ENCODE measurements at regions not wholly inside any gene's neighbourhood (a gene's known extent, or its start where the extent isn't known, plus 50 kb on each side); places are given as distances from the start of the nearest gene placed in this dataset.
"Not testable (repeated sequence)": the region's sequence is repeated elsewhere in the genome, so short reads cannot be mapped to it uniquely, and the experiment has no call there.

DNA sequence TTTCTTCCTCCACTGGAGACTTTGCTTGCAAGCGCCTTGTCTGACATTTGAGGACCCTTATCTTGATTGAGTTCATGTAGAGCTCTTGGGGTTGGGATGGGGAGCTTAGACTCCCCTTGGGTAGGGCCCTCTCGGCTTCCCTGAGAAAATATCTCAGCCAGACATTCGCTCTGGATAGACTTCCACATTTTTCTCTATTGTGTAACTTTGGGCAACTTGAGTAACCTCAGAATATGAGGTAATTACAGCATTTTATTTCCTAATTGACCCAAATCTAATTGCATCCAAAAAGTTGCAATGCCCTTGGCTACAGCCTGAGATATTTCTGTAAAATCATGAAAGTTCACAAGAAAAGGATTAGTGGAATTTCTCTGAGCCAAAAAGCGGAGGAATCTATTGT is 102.8 kb upstream of the MXRA5 start:
- H3K27ac ChIP-seq = peak overlapping the region in 2 of 21 experiments; percentile 1 to 67
- no peak overlapping the region for H3K4me3 ChIP-seq

DNA sequence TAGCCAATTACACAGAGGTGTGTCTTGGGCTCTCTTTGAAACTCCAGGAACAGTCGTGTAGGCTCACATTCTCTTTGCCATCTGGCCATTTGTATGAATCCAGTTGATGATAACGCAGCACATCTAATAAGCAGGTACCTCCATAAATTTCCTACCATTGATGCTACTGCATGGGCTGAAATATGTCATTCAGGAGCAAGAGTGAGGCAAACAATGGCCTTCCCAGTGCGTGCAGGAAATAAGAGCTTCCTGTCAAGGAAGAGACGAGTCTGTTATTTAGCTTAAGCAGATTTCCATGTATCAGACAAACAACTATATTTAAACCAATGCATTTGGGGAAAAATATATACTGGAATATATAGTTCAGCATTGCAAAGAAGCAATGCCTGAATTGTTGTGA is 102.1 kb upstream of the MXRA5 start:
- H3K27ac ChIP-seq = peak overlapping the region in 1 of 21 experiments; percentile 1
- H3K4me3 ChIP-seq = no peak overlapping the region

DNA sequence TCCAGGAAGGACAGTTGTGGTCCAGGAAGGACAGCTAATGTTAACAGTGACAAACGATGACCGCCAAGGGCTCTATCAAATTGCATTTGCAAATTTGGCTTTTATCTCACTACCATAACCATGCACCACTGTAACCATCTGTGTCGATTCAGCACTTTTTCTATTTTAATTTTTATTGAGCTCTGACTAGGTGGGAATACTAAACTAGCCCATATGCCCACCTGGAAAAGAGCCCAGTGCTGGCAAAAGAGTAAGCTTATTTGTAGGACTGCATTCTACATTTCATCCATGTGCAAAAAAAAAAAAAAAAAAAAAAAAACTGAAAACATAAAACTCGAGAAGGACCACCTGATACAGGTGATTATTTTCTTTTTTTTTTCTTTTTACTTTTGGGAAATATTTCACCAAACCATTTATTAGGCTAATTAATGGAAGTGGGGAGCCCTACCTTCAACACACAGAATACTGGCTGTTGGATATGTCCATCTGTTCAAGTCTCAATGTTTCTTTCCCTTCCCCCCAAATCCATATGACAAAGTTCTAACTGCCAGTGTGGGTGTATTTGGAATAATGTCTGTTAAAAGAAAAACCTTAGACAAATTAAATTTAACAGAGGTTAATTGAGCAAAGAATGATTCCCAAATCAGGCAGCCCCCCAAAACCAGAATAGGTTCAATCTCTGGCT is 99.5 kb upstream of the MXRA5 start:
- no peak overlapping the region for H3K27ac ChIP-seq
- no peak overlapping the region for H3K4me3 ChIP-seq

DNA sequence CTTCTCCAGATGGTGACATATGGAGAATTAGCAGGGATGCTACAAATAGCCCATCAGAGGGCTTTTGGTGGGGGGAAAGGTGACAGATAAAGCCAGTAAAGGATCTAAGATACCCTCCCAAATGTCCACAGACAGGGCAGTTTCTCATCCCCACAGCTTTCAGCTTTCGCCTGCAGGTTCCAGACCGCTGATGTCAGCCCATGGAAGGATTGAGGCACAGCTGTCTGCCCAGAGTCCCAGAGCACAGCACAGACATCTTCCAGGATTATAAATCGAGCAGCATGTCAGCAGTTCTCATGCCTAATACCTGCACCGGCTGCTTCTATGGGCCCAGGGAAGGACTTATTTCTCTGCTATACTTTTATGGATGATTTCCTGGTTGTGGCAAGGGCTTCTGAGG is 96.7 kb upstream of the MXRA5 start:
- H3K4me3 ChIP-seq = no peak overlapping the region

DNA sequence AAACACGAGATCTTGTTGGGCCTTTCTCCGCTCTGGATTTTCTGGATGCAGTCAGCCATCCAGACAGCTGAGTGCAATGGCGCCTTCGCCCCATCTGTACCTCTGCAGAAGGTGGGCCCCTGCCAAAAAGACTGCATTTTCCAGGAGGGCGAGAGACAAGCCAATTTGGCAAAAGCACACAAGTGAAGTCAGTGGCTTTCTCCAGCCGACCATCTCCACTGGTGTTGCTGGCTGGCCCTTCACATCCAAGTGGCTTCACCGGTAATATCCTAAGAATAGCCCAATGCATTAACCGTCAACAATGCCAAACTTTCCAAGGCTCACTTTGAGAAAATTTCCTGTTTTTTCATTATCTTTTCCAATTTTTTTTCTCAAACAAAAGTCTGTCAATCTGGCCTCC is 96.2 kb upstream of the MXRA5 start:
- no peak overlapping the region for H3K4me3 ChIP-seq

More for the DNA sequence above, 96.7 kb upstream of the MXRA5 start:
- H3K27ac ChIP-seq = no peak overlapping the region

DNA sequence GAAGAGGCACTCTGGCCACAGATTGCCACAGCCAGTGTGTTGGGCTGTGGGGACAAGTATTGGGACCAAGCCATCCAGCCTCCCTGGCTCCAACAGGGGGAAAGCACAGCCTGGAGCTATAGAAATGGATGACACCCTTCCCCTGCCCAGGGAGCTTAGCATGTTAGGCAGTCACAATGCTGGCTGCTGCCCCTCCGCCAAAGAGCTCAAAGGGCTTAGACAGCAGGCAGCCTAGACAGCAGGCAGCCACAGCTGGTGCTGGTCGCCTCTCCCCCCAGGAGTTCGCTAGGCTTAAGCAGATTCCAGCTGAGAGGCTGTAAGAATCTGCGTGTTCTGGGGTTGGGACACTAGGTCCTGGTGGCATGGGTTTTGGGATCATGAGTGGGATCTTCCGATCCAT is 94.5 kb upstream of the MXRA5 start:
- H3K27ac ChIP-seq = no peak overlapping the region

More for the DNA sequence above, 96.2 kb upstream of the MXRA5 start:
- H3K27ac ChIP-seq = no peak overlapping the region

DNA sequence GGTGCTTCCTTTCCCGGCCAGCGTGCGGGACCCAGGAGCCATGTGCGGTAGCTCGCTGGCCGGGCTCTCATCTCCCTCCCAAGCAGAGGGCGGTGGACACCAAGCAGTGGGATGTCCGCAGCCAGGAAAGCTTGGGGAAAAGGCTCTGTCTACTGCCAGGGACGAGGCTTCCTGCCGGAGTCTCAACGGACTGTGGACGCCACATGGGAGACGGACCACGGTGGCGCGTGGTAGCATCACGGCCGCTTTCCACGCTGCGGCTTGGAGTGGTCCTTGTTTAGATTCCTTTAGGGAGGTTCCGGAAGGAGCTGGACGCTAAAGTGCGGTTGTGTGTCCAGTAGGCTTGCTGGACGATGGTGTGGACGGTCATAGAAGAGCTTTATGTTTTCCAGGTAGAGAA is 89.5 kb upstream of the MXRA5 start:
- not testable (repeated sequence) for H3K27ac ChIP-seq, H3K4me3 ChIP-seq

More for the DNA sequence above, 94.5 kb upstream of the MXRA5 start:
- H3K4me3 ChIP-seq = no peak overlapping the region

DNA sequence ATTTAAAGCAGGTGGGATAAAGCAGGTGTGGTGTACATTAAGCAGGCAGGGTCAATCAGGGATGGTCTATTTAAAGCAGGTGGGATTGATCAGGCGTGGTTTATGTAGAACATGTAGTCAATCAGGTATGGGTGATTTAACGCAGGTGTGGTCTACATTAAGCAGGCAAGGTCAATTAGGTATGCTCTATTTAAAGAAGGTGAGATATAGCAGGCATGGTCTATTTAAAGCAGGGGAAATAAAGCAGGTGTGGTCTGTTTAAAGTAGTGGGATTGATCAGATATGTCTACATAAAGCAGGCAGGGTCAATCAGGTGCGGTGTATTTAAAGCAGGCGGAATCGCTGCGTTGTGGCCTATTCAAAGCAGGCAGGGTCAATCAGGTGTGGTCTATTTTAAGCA is 88.6 kb upstream of the MXRA5 start:
- H3K4me3 ChIP-seq = no peak overlapping the region
- H3K27ac ChIP-seq = no peak overlapping the region

DNA sequence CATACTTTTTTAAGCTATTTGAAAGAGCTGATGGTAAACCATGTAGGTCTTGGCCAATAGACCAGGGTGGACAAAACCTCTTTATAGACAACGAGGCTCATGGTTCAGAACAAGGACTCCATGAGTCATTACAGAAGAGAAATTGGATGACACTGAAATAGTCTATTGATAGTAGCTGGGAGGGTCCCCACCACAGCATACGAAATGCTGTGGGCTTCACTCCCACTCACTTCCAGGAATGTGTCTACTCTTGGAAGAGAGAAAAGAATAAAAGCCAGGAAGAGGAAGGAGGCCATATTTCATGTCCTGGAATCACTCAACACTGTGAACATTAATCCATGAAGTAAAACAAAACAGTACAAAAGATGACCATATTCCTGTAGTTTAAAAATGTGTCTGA is 82.3 kb upstream of the MXRA5 start:
- H3K27ac ChIP-seq = no peak overlapping the region
- no peak overlapping the region for H3K4me3 ChIP-seq

DNA sequence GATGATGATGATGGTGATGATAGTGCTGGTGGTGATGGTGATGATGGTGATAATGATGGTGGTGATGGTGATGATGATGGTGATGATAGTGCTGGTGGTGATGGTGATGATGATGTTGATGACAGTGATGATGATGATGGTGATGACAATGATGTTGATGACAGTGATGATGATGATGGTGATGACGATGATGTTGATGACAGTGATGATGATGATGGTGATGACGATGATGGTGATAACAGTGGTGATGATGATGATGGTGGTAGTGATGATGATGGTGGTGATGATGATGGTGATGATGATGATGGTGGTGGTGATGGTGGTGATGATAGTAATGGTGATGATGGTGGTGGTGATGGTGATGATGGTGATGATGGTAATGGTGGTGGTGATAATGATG is 80.1 kb upstream of the MXRA5 start:
- H3K4me3 ChIP-seq = no peak overlapping the region

DNA sequence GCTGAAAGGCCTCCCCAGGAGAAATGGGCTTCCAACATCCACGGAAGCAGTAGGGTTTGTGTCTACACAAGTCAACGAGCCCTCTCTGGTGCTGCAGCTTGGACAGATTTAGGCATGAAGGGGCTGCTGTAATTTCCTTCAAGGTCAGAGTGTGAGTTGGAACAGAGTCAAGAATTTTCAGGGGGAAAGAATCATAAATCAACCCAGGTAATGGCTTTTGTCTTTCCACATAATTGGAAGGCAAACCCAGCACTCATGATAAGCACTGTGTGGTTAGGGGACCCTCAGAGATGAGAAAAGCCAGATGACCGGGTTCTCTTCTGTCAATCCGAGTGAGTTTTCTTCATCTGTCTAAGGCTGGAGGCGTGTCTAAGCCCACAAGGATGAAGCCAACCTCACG is 78.6 kb upstream of the MXRA5 start:
- H3K4me3 ChIP-seq = no peak overlapping the region
- H3K27ac ChIP-seq = no peak overlapping the region

More for the DNA sequence above, 80.1 kb upstream of the MXRA5 start:
- H3K27ac ChIP-seq = no peak overlapping the region

DNA sequence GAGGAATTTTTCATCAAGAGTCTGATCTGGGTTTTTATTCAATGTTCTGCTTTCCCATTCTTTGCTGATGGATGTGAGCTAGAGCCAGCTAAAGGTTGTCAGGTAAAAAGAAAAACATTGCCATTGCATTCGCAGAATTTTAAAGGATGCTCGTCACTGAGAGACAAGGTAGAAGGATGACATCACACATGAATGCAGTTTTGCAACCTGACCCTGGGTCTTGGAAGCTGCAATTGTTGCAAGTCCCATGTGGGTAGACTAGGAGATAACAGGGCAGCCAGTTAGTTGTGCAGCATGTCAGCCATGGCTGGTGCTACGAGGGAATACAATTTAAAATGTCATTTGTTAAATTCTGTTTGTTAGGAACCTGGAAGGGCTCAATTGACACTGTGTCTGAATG is 73.9 kb upstream of the MXRA5 start:
- Histone ChIP-seq H3K27ac (no peak overlapping the region), H3K4me3 (no peak overlapping the region)

DNA sequence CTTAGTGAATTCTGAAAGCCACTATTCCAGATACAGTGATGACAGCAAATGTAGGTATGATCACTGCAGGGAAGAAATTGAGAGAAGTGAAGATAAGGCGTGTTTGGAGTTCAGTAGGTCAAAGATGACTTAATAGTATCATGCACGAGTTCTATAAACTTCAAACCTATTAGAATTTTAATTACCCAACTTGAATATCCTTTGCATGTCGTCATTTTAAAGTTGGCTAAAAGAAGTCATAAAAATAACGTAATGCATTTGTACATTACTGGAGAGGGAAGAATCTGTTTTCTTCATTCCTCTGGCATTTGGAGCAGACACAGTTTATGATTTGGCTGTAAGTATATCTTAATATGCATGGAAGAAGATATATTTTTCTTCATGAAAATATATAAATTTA is 68.6 kb upstream of the MXRA5 start:
- Histone ChIP-seq H3K4me3 (no peak overlapping the region), H3K27ac (no peak overlapping the region)

DNA sequence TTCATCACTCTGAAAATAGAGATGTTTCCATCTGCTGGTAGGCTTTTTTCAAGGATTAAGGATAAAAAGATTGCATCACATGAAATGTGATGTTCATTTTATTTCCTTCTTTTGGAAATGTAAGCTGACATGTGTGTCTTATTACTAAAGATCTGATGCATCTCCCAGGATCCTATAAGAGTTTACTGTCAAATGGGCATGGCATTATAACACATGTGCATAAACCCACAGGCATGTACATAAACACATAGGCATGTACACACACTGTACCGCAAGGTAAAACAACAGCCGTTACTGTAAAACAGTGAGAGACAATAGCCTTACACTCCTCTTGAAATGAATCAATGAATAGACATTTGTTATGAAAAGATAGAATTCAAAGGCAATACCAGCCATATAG is 65.2 kb upstream of the MXRA5 start:
- H3K4me3 ChIP-seq = not testable (repeated sequence)

DNA sequence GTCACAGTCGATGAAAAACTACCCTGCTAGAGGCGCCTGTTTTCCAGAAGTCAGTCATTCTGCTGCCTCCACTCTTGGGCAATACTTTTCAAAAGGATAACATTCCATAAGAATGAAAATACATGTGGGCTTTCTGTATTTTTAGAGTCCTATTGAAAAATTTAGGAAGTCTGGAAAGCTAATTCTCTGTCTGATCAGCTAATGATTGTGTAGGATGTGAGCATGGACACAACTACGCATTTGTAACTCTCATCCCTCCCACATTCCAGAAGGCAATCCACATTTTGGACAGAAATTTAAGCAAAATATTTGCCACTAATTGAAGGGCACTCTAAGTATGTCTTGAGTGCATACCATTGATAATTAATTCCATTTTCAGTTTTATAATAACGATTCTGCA is 63.5 kb upstream of the MXRA5 start:
- not testable (repeated sequence) for H3K4me3 ChIP-seq
- peak overlapping the region in 1 of 21 experiments; percentile 12 for H3K27ac ChIP-seq

More for the DNA sequence above, 65.2 kb upstream of the MXRA5 start:
- not testable (repeated sequence) for H3K27ac ChIP-seq

DNA sequence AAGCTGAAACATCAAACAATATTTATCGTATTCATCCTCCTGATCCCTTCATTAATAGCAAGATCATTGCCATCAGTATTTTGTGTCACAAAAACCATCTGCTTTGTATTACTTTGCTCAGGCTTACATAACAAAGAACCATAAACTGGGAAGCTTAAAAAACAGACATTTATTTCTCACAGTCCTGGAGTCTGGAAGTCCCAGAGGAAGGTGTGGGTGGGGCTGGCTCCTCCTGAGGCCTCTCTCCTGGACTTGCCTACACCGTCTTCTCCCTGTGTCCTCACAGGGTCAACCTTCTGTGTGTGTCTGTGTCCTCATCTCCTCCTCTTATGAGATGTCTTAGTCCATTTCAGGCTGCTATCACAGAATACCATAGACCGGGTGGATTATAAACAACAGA is 61.3 kb upstream of the MXRA5 start:
- no peak overlapping the region for H3K4me3 ChIP-seq

DNA sequence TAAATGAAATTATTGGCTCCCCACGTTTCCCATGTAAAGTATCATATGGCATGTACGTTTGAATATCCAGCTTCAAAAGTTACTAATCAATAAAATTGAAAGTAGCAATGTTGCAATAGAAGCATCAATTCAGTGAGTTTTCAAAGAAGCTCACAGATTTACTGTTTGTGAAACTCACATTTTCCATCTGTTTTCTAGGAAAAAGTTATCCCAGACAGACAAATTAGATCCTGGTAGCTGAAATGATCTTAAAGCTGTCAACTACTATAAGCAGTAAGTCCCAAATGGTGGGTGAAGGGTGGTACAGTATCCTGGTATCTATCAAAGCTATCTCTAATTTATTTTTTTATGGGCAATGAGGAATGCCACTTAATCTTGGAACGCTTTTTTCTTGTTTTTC is 60.7 kb upstream of the MXRA5 start:
- Histone ChIP-seq H3K27ac (no peak overlapping the region), H3K4me3 (no peak overlapping the region)

More for the DNA sequence above, 61.3 kb upstream of the MXRA5 start:
- peak overlapping the region in 3 of 21 experiments; percentile 23 to 33 (median 23) for H3K27ac ChIP-seq

DNA sequence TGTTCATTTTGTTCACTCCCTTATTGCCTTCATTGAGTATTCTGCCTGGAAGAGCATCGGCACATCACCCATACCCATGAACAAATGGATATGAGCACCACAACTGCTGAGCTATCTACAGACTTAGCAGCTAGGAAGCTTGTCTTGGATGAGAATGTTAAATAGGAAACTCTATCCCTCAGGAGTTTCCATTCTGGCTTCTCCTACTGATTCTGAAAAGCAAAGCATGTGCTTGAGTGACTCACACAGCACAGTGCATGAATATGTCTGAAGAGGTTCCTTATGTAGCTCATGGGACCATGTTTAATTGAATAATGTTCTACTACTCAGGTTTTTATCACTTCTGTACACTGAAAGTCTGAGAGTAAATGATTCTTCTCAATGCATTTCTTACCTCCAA is 57.3 kb upstream of the MXRA5 start:
- Histone ChIP-seq H3K4me3 (no peak overlapping the region), H3K27ac (no peak overlapping the region)
